Fibroblast of lung (primary cell): ENCODE measurements at regions not wholly inside any gene's neighbourhood (a gene's known extent, or its start where the extent isn't known, plus 50 kb on each side); places are given as distances from the start of the nearest gene placed in this dataset.

Source experiments
- DNase-seq, 2 donors: peaks; one replicate each; pipeline versions ENCODE4 v3.0.0 to v3.0.0-alpha.2; 2010; ENCODE audit warnings: low read depth in 2 of 2
- H2AFZ ChIP-seq: 2 replicates; pipeline ENCODE4 v1.5.1; 2012; ENCODE audit warnings: low read length, control low read depth, inconsistent platforms
- H3K27ac ChIP-seq: 2 replicates; pipeline ENCODE4 v1.5.1; 2011; ENCODE audit warnings: low read length, control low read depth; ENCODE audit not compliant: insufficient read depth
- H3K27me3 ChIP-seq: 2 replicates; pipeline ENCODE4 v1.5.1; 2011; ENCODE audit warnings: mild to moderate bottlenecking, low read length; ENCODE audit not compliant: control insufficient read depth, insufficient read depth
- H3K36me3 ChIP-seq: 2 replicates; pipeline ENCODE4 v1.5.1; 2011; ENCODE audit warnings: low read length; ENCODE audit not compliant: control insufficient read depth, insufficient read depth
- H3K4me1 ChIP-seq: 2 replicates; pipeline ENCODE4 v1.5.1; 2011; ENCODE audit warnings: low read length; ENCODE audit not compliant: control insufficient read depth, insufficient read depth; ENCODE audit errors: extremely low read depth
- H3K4me2 ChIP-seq: 2 replicates; pipeline ENCODE4 v1.5.1; 2011; ENCODE audit warnings: low read length, control low read depth; ENCODE audit not compliant: insufficient read depth; ENCODE audit errors: extremely low read depth
- H3K4me3 ChIP-seq, 4 experiments: fragments of 200-600 bp in 1 of 4; sonication (generic) in 1 of 4; replicated peaks in 1 of 4; 2 replicates each; pipeline ENCODE4 v1.5.1; 2011 to 2016; ENCODE audit warnings: low read length in 4 of 4, low read depth in 3 of 4, mild to moderate bottlenecking in 3 of 4, control low read depth in 2 of 4, inconsistent platforms in 1 of 4, mixed read lengths in 1 of 4; ENCODE audit not compliant: insufficient read depth in 1 of 4; ENCODE audit errors: control extremely low read depth in 1 of 4
- H3K79me2 ChIP-seq: 2 replicates; pipeline ENCODE4 v1.5.1; 2012; ENCODE audit warnings: mild to moderate bottlenecking, low read length, inconsistent platforms; ENCODE audit not compliant: control insufficient read depth, insufficient read depth
- H3K9ac ChIP-seq: 2 replicates; pipeline ENCODE4 v1.5.1; 2011; ENCODE audit warnings: mild to moderate bottlenecking, low read length, control low read depth; ENCODE audit not compliant: insufficient read depth
- H3K9me3 ChIP-seq: 2 replicates; pipeline ENCODE4 v1.5.1; 2012; ENCODE audit warnings: low read depth, low read length; ENCODE audit not compliant: control insufficient read depth, insufficient read depth
- H4K20me1 ChIP-seq: 2 replicates; pipeline ENCODE4 v1.5.1; 2011; ENCODE audit warnings: low read length; ENCODE audit not compliant: control insufficient read depth, insufficient read depth; ENCODE audit errors: extremely low read depth
- EZH2 ChIP-seq: IDR thresholded peaks from 2 replicates; pipeline ENCODE4 v1.5.1; 2012; ENCODE audit warnings: low read length, control low read depth, mild to moderate bottlenecking; ENCODE audit errors: missing control alignments
- TF ChIP-seq, protein P1 (sequence below), 2 donors: IDR thresholded peaks in 1 of 2; conservative IDR thresholded peaks in 1 of 2; 1 replicate in 1 of 2; 2 replicates in 1 of 2; pipeline ENCODE4 v1.5.1; 2011 to 2012; ENCODE audit warnings: low read length in 2 of 2, control low read depth in 1 of 2, inconsistent platforms in 1 of 2, low read depth in 1 of 2, mild to moderate bottlenecking in 1 of 2

DNA sequence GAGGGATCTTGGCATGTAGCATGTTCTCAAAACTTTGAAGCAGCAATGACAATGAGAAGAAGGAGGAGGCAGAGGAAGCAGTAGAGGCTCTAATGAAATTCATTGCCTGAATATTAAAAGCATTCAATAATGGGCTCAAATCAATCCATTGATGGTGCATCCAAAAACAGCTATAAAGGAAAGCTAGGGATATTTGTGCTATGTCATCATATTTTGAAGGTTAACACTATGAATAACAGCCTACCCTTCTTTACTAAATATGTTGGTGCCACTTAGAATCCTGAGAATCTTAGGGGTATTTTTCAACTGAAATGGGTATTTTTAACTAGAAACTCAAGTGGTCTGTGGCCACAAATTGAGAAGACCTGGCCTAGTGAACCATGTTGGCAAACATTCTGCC, 153.7 kb downstream of the SETD4 start:
- Histone ChIP-seq H3K9me3 (no peaks in the 10 kb centered on the region), H3K4me1 (no peaks in the 10 kb centered on the region), H3K4me2 (no peak overlapping the region), H2AFZ (no peak overlapping the region), H4K20me1 (no peaks in the 10 kb centered on the region), H3K9ac (no peak overlapping the region), H3K4me3 (no peak overlapping the region), H3K27me3 (no peaks in the 10 kb centered on the region), H3K36me3 (no peaks in the 10 kb centered on the region), H3K79me2 (no peaks in the 10 kb centered on the region), H3K27ac (no peak overlapping the region)
- DNase-seq = no peak
- TF ChIP-seq, protein P1, sequence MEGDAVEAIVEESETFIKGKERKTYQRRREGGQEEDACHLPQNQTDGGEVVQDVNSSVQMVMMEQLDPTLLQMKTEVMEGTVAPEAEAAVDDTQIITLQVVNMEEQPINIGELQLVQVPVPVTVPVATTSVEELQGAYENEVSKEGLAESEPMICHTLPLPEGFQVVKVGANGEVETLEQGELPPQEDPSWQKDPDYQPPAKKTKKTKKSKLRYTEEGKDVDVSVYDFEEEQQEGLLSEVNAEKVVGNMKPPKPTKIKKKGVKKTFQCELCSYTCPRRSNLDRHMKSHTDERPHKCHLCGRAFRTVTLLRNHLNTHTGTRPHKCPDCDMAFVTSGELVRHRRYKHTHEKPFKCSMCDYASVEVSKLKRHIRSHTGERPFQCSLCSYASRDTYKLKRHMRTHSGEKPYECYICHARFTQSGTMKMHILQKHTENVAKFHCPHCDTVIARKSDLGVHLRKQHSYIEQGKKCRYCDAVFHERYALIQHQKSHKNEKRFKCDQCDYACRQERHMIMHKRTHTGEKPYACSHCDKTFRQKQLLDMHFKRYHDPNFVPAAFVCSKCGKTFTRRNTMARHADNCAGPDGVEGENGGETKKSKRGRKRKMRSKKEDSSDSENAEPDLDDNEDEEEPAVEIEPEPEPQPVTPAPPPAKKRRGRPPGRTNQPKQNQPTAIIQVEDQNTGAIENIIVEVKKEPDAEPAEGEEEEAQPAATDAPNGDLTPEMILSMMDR (conservative IDR thresholded peaks at IDR 0.05 in 1 of 2, IDR thresholded peaks at IDR 0.05 in 1 of 2; ENCODE audit: low read depth in 1 of 2, low read length in 2 of 2) = no peak
- TF ChIP-seq EZH2 = no peak

DNA sequence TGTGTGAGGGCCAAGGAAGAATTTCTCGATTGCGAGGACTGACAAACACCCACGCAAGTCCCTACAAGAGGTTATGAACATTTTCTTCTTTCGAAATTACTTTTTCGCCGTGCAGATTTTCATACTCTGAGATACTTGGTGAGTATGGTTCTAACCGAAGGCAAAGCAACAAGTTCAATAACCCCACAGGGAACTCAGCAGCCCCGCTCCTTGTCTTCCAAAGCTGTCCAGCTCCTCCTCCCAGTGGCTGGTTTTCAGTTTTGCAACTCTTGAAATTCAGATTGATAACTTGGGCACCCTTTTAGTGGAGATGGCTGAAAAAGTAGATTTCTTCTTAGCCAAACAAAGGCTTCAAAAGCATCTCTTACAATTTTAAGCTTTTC, 154.4 kb downstream of the SETD4 start:
- no peaks in the 10 kb centered on the region for H3K36me3 ChIP-seq
- no peak overlapping the region for H3K4me2 ChIP-seq
- no peak overlapping the region for H3K4me3 ChIP-seq
- no peaks in the 10 kb centered on the region for H3K4me1 ChIP-seq
- TF ChIP-seq, protein P1 (conservative IDR thresholded peaks at IDR 0.05 in 1 of 2, IDR thresholded peaks at IDR 0.05 in 1 of 2; ENCODE audit: low read depth in 1 of 2, low read length in 2 of 2) = no peak
- H3K9me3 ChIP-seq = no peaks in the 10 kb centered on the region
- no peaks in the 10 kb centered on the region for H4K20me1 ChIP-seq
- DNase-seq = no peak
- H3K79me2 ChIP-seq = no peaks in the 10 kb centered on the region
- H3K9ac ChIP-seq = no peak overlapping the region
- no peak overlapping the region for H2AFZ ChIP-seq
- H3K27ac ChIP-seq = no peak overlapping the region
- H3K27me3 ChIP-seq = no peaks in the 10 kb centered on the region

DNA sequence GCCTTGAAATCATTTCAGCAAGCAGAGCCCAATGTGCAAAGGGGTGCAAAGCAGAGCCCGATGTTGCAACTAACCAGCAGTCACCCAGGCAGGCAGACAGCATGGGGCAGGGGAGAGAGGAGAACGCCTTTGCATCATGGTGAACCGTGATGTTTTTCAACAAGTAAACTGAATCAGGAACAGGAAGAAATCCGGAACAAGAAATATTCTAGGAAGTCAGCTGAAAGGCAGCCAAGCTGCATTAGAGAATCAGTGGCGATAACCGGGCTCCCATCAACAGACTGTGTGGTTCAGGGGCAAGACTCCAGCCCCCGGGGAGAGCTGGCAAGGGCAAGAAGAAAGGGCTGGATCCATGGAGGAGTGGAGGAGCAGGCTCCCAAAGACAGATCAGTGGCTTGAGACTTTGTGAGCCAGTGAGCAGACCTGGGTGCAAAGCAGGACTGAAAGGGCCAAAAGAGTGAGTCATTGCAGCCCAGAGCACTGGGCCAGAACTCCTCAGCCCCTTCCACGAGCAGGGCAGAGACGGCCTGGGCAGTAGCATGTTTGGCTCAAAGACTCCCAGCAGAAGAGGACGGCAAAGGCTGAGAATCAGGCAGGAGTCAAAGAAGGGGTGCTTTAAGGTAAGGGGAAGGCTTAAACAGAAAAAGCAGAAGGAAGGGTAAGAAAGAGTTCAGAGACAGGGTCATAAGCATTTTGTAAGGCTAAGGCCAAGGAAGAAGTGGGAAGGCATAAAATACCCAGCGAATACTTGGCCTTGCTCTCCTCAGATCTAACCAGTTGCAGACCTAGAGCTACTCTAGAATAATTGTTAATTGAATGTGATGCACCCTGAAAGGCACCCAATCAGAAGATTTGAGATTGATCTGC, 155.0 kb downstream of the SETD4 start:
- Histone ChIP-seq H3K9me3 (no peaks in the 10 kb centered on the region), H3K4me2 (peak overlapping the region; percentile 65), H3K79me2 (no peaks in the 10 kb centered on the region), H2AFZ (peak overlapping the region; percentile 63), H3K4me3 (no peak overlapping the region), H3K27ac (no peak overlapping the region), H3K4me1 (no peaks in the 10 kb centered on the region), H3K36me3 (no peaks in the 10 kb centered on the region), H4K20me1 (no peaks in the 10 kb centered on the region), H3K27me3 (no peaks in the 10 kb centered on the region), H3K9ac (no peak overlapping the region)
- DNase-seq = peak; percentile 17 to 19
- TF ChIP-seq, protein P1 (conservative IDR thresholded peaks at IDR 0.05 in 1 of 2, IDR thresholded peaks at IDR 0.05 in 1 of 2; ENCODE audit: low read depth in 1 of 2, low read length in 2 of 2) = no peak
- no peak for TF ChIP-seq EZH2
